ENCODE measurements at regions not wholly inside any gene's neighbourhood (a gene's known extent, or its start where the extent isn't known, plus 50 kb on each side); places are given as distances from the start of the nearest gene placed in this dataset.

DNA sequence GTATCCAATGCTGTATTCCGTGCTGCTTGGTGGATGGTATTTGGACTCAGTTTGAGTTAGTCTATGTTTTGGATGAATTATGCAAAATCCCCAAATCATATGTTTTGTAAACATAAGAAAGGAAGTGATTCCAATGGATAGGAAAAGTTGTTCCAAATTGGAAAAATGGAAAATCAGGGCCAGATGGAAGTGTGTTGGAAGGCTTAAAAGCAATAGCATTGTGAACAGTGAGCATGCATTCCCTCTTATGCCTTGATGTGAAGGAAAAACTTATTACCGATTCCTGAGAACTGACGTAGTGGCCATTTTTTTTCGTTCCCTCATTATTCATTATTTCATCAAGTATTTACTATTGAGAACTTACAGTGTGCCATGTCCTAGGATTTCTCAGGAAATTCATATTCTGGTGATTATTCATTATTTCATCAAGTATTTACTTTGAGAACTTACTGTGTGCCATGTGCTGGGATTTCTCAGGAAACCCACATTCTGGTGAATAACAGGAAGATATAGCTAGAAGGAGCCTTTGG lies 144.1 kb upstream of the TPRG1 start:
- intact Hi-C loops (cut with DNase I; ENCODE audit: low total_unique reads), result no loop called here

GRCh38 chr3:189038773-189039745 lies 132.7 kb upstream of the TPRG1 start:
- no peaks in the 10 kb centered on the region for H3K27me3 ChIP-seq
- TF ChIP-seq, protein P1, sequence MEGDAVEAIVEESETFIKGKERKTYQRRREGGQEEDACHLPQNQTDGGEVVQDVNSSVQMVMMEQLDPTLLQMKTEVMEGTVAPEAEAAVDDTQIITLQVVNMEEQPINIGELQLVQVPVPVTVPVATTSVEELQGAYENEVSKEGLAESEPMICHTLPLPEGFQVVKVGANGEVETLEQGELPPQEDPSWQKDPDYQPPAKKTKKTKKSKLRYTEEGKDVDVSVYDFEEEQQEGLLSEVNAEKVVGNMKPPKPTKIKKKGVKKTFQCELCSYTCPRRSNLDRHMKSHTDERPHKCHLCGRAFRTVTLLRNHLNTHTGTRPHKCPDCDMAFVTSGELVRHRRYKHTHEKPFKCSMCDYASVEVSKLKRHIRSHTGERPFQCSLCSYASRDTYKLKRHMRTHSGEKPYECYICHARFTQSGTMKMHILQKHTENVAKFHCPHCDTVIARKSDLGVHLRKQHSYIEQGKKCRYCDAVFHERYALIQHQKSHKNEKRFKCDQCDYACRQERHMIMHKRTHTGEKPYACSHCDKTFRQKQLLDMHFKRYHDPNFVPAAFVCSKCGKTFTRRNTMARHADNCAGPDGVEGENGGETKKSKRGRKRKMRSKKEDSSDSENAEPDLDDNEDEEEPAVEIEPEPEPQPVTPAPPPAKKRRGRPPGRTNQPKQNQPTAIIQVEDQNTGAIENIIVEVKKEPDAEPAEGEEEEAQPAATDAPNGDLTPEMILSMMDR (IDR thresholded peaks at IDR 0.05), result no peak
- no peak for TF ChIP-seq EP300 (IDR thresholded peaks at IDR 0.05; ENCODE audit: low read depth)
- no peak for TF ChIP-seq POLR2A (IDR thresholded peaks at IDR 0.05)
- TF ChIP-seq POLR2AphosphoS5 (IDR thresholded peaks at IDR 0.05), result no peak
- in situ Hi-C loops (cut with MboI; ENCODE audit: low pct_ligation_motif_present in 1 of 4, low pct_unique_long_range_greater_than_20kb in 1 of 4, low sequenced_read_pairs in 3 of 4) (no loop called here), intact Hi-C loops (cut with DNase I; ENCODE audit: low total_unique reads) (no loop called here)
- DNase-seq, result no peak
- WGBS, 2 donors (ENCODE audit: low coverage in 1 of 2), result 78 to 79% methylated on average over 2 of the region's 2 CpGs
- no peaks in the 10 kb centered on the region for H3K4me1 ChIP-seq
- H3K9me3 ChIP-seq, result peaks cover 0 to 6% of the 10 kb centered on the region in 2 donors
- H3K36me3 ChIP-seq, result no peaks in the 10 kb centered on the region
- no peak overlapping the region for H3K27ac ChIP-seq
- H3K4me3 ChIP-seq, result no peak overlapping the region

More for the DNA sequence above, 144.1 kb upstream of the TPRG1 start:
- H3K36me3 ChIP-seq, result no peaks in the 10 kb centered on the region
- H3K4me3 ChIP-seq, result no peak overlapping the region
- H3K4me1 ChIP-seq, result no peaks in the 10 kb centered on the region
- WGBS, 2 donors (ENCODE audit: low coverage in 1 of 2), result 73 to 88% methylated on average over 4 of the region's 4 CpGs
- no peak overlapping the region for H3K27ac ChIP-seq
- H3K9me3 ChIP-seq, result no peaks in the 10 kb centered on the region
- DNase-seq, result no peak
- in situ Hi-C loops (cut with MboI; ENCODE audit: low pct_ligation_motif_present in 1 of 4, low pct_unique_long_range_greater_than_20kb in 1 of 4, low sequenced_read_pairs in 3 of 4), result no loop called here
- H3K27me3 ChIP-seq, result no peaks in the 10 kb centered on the region
- TF ChIP-seq POLR2A (IDR thresholded peaks at IDR 0.05), result no peak
- TF ChIP-seq EP300 (IDR thresholded peaks at IDR 0.05; ENCODE audit: low read depth), result no peak
- TF ChIP-seq POLR2AphosphoS5 (IDR thresholded peaks at IDR 0.05), result no peak
- TF ChIP-seq, protein P1 (IDR thresholded peaks at IDR 0.05), result no peak

DNA sequence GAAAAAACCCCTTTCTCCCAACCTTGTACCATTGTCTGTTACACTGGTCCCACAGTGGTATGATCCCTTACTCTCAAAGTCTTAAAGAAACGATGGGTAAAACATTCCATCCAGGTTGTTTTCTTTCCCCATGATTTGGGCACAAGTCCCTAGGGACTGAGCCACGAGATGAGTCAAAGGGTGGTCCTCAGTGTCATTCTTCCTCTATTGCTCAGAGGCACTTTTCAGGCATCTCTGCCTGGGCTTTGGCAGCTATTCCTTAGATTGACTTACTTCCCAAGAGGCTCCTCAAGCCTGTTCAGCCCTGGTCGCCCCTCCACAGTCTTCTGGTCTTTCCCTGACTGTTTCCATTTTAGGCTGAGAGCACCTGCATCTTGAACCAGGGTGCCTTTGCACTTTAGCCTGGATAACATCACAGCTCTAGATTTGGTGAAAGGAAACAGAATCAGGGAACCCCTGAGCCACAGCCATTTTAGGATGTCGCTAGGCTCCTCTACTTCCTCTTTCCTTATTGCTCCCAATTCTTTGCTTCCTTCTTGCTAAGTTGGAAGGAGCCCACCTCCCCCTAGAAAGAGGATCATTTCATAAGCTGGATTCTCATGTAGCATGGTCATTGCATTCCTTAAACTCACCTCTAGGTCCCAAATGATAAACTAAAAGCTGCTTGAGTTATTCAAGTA lies 131.0 kb upstream of the TPRG1 start:
- Histone ChIP-seq H3K4me1 (no peaks in the 10 kb centered on the region), H3K4me3 (no peak overlapping the region), H3K27ac (no peak overlapping the region), H3K36me3 (no peaks in the 10 kb centered on the region), H3K9me3 (no peaks in the 10 kb centered on the region), H3K27me3 (no peaks in the 10 kb centered on the region)
- no peak for DNase-seq
- WGBS, 2 donors (ENCODE audit: low coverage in 1 of 2), result 67 to 70% methylated on average over 1 to 4 of the region's 4 CpGs
- in situ Hi-C loops (cut with MboI; ENCODE audit: low pct_ligation_motif_present in 1 of 4, low pct_unique_long_range_greater_than_20kb in 1 of 4, low sequenced_read_pairs in 3 of 4) (no loop called here), intact Hi-C loops (cut with DNase I; ENCODE audit: low total_unique reads) (no loop called here)
- TF ChIP-seq POLR2A (IDR thresholded peaks at IDR 0.05), result no peak
- TF ChIP-seq, protein P1 (IDR thresholded peaks at IDR 0.05), result no peak
- no peak for TF ChIP-seq EP300 (IDR thresholded peaks at IDR 0.05; ENCODE audit: low read depth)
- no peak for TF ChIP-seq POLR2AphosphoS5 (IDR thresholded peaks at IDR 0.05)

- intact Hi-C loops (cut with DNase I; ENCODE audit: low total_unique reads), result no loop called here
- peak; percentile 47 for DNase-seq
- WGBS, 2 donors (ENCODE audit: low coverage in 1 of 2), result 56% methylated on average over 2 of the region's 2 CpGs; no CpG with 5 or more reads in 1 of the 2 donors
- Histone ChIP-seq H3K27me3 (no peaks in the 10 kb centered on the region), H3K9me3 (no peaks in the 10 kb centered on the region), H3K27ac (no peak overlapping the region), H3K36me3 (no peaks in the 10 kb centered on the region), H3K4me1 (no peaks in the 10 kb centered on the region), H3K4me3 (no peak overlapping the region)
- TF ChIP-seq POLR2A (IDR thresholded peaks at IDR 0.05), result no peak
- TF ChIP-seq, protein P1 (IDR thresholded peaks at IDR 0.05), result peak; percentile 26 to 47 (median 39)
- in situ Hi-C loops (cut with MboI; ENCODE audit: low pct_ligation_motif_present in 1 of 4, low pct_unique_long_range_greater_than_20kb in 1 of 4, low sequenced_read_pairs in 3 of 4), result no loop called here
Observed at GRCh38 chr3:189041482-189042090, 130.2 kb upstream of the TPRG1 start.
